ENCODE measurements at regions not wholly inside any gene's neighbourhood (a gene's known extent, or its start where the extent isn't known, plus 50 kb on each side); places are given as distances from the start of the nearest gene placed in this dataset.

GRCh38 chr3:24588629-24589512 is 94.2 kb upstream of the THRB start:
- Mint-ChIP-seq H3K27ac (no peak overlapping the region), H3K9me3 (no peaks in the 10 kb centered on the region), H3K27me3 (ENCODE audit: insufficient read depth, low read depth, poor library complexity) (peaks cover 2% of the 10 kb centered on the region), H3K36me3 (ENCODE audit: low read depth) (no peaks in the 10 kb centered on the region), H3K4me1 (peaks cover 8% of the 10 kb centered on the region; the same call in 2 of the 3 replicates), H3K4me3 (no peak overlapping the region)
- Histone ChIP-seq H3K27ac (ENCODE audit: low read depth) (no peak overlapping the region), H3K36me3 (ENCODE audit: insufficient read depth) (no peaks in the 10 kb centered on the region), H4K20me1 (replicated peaks; ENCODE audit: insufficient read depth) (no peaks in the 10 kb centered on the region; the same call in 1 of the 2 replicates), H3K27me3 (ENCODE audit: insufficient read depth) (no peaks in the 10 kb centered on the region), H3F3A (replicated peaks; ENCODE audit: low read depth) (no peaks in the 10 kb centered on the region), H3K79me2 (replicated peaks; ENCODE audit: insufficient read depth) (no peaks in the 10 kb centered on the region), H3K9me2 (ENCODE audit: insufficient read depth) (no peaks in the 10 kb centered on the region), H3K4me1 (ENCODE audit: insufficient read depth) (no peaks in the 10 kb centered on the region), H3K4me2 (no peak overlapping the region), H3K4me3 (no peak overlapping the region), H2AFZ (no peak overlapping the region)
- DNase-seq (ENCODE audit: low spot score) (no peak), ATAC-seq (no peak)
- no peak for TF ChIP-seq ETS1 (IDR thresholded peaks at IDR 0.05)

DNA sequence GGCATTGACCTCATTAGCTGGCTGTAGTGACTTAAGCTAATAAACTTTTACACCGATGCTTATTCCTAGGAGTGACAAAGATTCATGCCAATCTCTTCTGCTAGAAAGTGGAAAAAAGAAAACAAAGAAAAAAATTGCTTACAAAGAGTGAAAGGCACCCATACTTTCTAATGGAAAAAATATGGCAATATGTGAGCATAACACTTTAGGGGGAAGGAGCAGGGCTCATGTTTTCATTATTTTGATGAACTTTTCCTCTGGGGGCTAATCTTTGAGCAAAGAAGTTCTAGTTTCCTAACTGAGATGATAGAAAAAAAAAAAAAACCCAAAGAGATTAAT is 94.8 kb upstream of the THRB start:
- H3K4me3 ChIP-seq = no peak overlapping the region
- ATAC-seq (no peak), DNase-seq (ENCODE audit: low spot score) (no peak)
- no peaks in the 10 kb centered on the region for H3K36me3 ChIP-seq (ENCODE audit: insufficient read depth)
- H3K4me2 ChIP-seq = no peak overlapping the region
- no peak overlapping the region for H2AFZ ChIP-seq
- H3F3A ChIP-seq (replicated peaks; ENCODE audit: low read depth) = no peaks in the 10 kb centered on the region
- no peaks in the 10 kb centered on the region for H3K9me2 ChIP-seq (ENCODE audit: insufficient read depth)
- H3K27ac Mint-ChIP-seq = no peak overlapping the region
- no peaks in the 10 kb centered on the region for H3K4me1 ChIP-seq (ENCODE audit: insufficient read depth)
- no peaks in the 10 kb centered on the region for H3K9me3 Mint-ChIP-seq
- H3K27ac ChIP-seq (ENCODE audit: low read depth) = no peak overlapping the region
- no peak overlapping the region for H3K4me3 Mint-ChIP-seq
- H3K79me2 ChIP-seq (replicated peaks; ENCODE audit: insufficient read depth) = no peaks in the 10 kb centered on the region
- no peaks in the 10 kb centered on the region for H3K27me3 ChIP-seq (ENCODE audit: insufficient read depth)
- TF ChIP-seq EZH2 (IDR thresholded peaks at IDR 0.05; ENCODE audit: low read depth, unreplicated experiment) (no peak), ZNF114 (CRISPR knock-in tag; IDR thresholded peaks at IDR 0.05) (no peak), STAT1 (IDR thresholded peaks at IDR 0.05; ENCODE audit: unreplicated experiment) (no peak), POLR2AphosphoS5 (IDR thresholded peaks at IDR 0.05; ENCODE audit: low read depth) (no peak), EZH2phosphoT487 (IDR thresholded peaks at IDR 0.05; ENCODE audit: unreplicated experiment) (no peak), CREB1 (CRISPR knock-in tag; IDR thresholded peaks at IDR 0.05; ENCODE audit: low read depth) (no peak), ZNF331 (CRISPR knock-in tag; IDR thresholded peaks at IDR 0.05; ENCODE audit: low read depth) (no peak), ETS1 (IDR thresholded peaks at IDR 0.05) (no peak)
- TF ChIP-seq, protein P1, sequence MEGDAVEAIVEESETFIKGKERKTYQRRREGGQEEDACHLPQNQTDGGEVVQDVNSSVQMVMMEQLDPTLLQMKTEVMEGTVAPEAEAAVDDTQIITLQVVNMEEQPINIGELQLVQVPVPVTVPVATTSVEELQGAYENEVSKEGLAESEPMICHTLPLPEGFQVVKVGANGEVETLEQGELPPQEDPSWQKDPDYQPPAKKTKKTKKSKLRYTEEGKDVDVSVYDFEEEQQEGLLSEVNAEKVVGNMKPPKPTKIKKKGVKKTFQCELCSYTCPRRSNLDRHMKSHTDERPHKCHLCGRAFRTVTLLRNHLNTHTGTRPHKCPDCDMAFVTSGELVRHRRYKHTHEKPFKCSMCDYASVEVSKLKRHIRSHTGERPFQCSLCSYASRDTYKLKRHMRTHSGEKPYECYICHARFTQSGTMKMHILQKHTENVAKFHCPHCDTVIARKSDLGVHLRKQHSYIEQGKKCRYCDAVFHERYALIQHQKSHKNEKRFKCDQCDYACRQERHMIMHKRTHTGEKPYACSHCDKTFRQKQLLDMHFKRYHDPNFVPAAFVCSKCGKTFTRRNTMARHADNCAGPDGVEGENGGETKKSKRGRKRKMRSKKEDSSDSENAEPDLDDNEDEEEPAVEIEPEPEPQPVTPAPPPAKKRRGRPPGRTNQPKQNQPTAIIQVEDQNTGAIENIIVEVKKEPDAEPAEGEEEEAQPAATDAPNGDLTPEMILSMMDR (conservative IDR thresholded peaks at IDR 0.05; ENCODE audit: low read depth in 2 of 2) = no peak
- TF ChIP-seq, protein P2, sequence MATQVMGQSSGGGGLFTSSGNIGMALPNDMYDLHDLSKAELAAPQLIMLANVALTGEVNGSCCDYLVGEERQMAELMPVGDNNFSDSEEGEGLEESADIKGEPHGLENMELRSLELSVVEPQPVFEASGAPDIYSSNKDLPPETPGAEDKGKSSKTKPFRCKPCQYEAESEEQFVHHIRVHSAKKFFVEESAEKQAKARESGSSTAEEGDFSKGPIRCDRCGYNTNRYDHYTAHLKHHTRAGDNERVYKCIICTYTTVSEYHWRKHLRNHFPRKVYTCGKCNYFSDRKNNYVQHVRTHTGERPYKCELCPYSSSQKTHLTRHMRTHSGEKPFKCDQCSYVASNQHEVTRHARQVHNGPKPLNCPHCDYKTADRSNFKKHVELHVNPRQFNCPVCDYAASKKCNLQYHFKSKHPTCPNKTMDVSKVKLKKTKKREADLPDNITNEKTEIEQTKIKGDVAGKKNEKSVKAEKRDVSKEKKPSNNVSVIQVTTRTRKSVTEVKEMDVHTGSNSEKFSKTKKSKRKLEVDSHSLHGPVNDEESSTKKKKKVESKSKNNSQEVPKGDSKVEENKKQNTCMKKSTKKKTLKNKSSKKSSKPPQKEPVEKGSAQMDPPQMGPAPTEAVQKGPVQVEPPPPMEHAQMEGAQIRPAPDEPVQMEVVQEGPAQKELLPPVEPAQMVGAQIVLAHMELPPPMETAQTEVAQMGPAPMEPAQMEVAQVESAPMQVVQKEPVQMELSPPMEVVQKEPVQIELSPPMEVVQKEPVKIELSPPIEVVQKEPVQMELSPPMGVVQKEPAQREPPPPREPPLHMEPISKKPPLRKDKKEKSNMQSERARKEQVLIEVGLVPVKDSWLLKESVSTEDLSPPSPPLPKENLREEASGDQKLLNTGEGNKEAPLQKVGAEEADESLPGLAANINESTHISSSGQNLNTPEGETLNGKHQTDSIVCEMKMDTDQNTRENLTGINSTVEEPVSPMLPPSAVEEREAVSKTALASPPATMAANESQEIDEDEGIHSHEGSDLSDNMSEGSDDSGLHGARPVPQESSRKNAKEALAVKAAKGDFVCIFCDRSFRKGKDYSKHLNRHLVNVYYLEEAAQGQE (IDR thresholded peaks at IDR 0.05; ENCODE audit: unreplicated experiment) = no peak
- peaks cover 6% of the 10 kb centered on the region; the same call in 1 of the 3 replicates for H3K4me1 Mint-ChIP-seq
- H3K36me3 Mint-ChIP-seq (ENCODE audit: low read depth) = no peaks in the 10 kb centered on the region
- no peaks in the 10 kb centered on the region; the same call in 1 of the 2 replicates for H4K20me1 ChIP-seq (replicated peaks; ENCODE audit: insufficient read depth)
- H3K27me3 Mint-ChIP-seq (ENCODE audit: insufficient read depth, low read depth, poor library complexity) = peaks cover 2% of the 10 kb centered on the region
